Stimulated activated CD8-positive, alpha-beta memory T cell treated with anti-CD3 and anti-CD28 coated beads, Interleukin-15, amount 100 ng/mL, for 48 hours (primary cell): ENCODE measurements at regions not wholly inside any gene's neighbourhood (a gene's known extent, or its start where the extent isn't known, plus 50 kb on each side); places are given as distances from the start of the nearest gene placed in this dataset.

ENCODE experiments used
- DNase-seq, 2 donors: peaks; one replicate each; pipeline ENCODE4 v3.0.0-alpha.2; 2020; ENCODE audit warnings: low read depth in 2 of 2

- DNase-seq, result no peak
These were observed 828.3 kb upstream of the TMEM132C start for GRCh38 chr12:127438512-127439244.

GRCh38 chr12:127445581-127446139 lies 821.3 kb upstream of the TMEM132C start:
- DNase-seq, result no peak

- DNase-seq, result no peak
These were observed 818.1 kb upstream of the TMEM132C start for GRCh38 chr12:127448906-127449305.

GRCh38 chr12:127450826-127451225 lies 816.1 kb upstream of the TMEM132C start:
- no peak for DNase-seq

- no peak for DNase-seq
These were observed 811.4 kb upstream of the TMEM132C start for GRCh38 chr12:127455347-127456265.

- DNase-seq, result no peak
These were observed 809.2 kb upstream of the TMEM132C start for GRCh38 chr12:127457726-127458125.

GRCh38 chr12:127459166-127459565 lies 807.8 kb upstream of the TMEM132C start:
- no peak for DNase-seq

- no peak for DNase-seq
These were observed 807.3 kb upstream of the TMEM132C start for GRCh38 chr12:127459687-127460086.

- no peak for DNase-seq
These were observed 803.7 kb upstream of the TMEM132C start for GRCh38 chr12:127463237-127463636.

- no peak for DNase-seq
These were observed 797.6 kb upstream of the TMEM132C start for GRCh38 chr12:127469331-127469730.

GRCh38 chr12:127473766-127474165 lies 793.2 kb upstream of the TMEM132C start:
- no peak for DNase-seq

- no peak for DNase-seq
These were observed 787.7 kb upstream of the TMEM132C start for GRCh38 chr12:127479256-127479655.

GRCh38 chr12:127480775-127481314 lies 786.1 kb upstream of the TMEM132C start:
- DNase-seq, result no peak

- no peak for DNase-seq
These were observed 784.0 kb upstream of the TMEM132C start for GRCh38 chr12:127482950-127483349.

- DNase-seq, result peak; percentile 7 to 30
These were observed 781.4 kb upstream of the TMEM132C start for GRCh38 chr12:127485528-127485927.

- DNase-seq, result no peak
These were observed 779.9 kb upstream of the TMEM132C start for GRCh38 chr12:127487031-127487430.

- no peak for DNase-seq
These were observed 777.9 kb upstream of the TMEM132C start for GRCh38 chr12:127489061-127489460.

- DNase-seq, result no peak
These were observed 771.7 kb upstream of the TMEM132C start for GRCh38 chr12:127494961-127495915.

- no peak for DNase-seq
These were observed 770.7 kb upstream of the TMEM132C start for GRCh38 chr12:127496255-127496654.

- no peak for DNase-seq
These were observed 766.4 kb upstream of the TMEM132C start for GRCh38 chr12:127500512-127501035.

- DNase-seq, result no peak
These were observed 765.1 kb upstream of the TMEM132C start for GRCh38 chr12:127501916-127502315.
